IMR-90 (cell line): ENCODE measurements at regions not wholly inside any gene's neighbourhood (a gene's known extent, or its start where the extent isn't known, plus 50 kb on each side); places are given as distances from the start of the nearest gene placed in this dataset.

Source experiments
- ATAC-seq: fragments of 200-7000 bp; cut with Tn5 transposase; 2 replicates; pipeline ENCODE4 v1.9.1; 2020; ENCODE audit warnings: low read depth, mild to moderate bottlenecking, moderate library complexity
- BruUV-seq: library from RNA; stranded (reverse); fragments of 400-500 nt; replicated peaks from 2 replicates; lab custom pipeline; 2021; lab: Mats Ljungman, UMichigan
- CTCF ChIA-PET: fragments of 300-600 bp; formaldehyde crosslinking; extraction: SDS; loops from one replicate; lab custom pipeline; 2021; ENCODE audit warnings: antibody characterized with exemption; lab: Yijun Ruan, JAX
- POLR2A ChIA-PET: fragments of 300-600 bp; sonication (Branson Sonifier 250); formaldehyde crosslinking; loops from one replicate; lab custom pipeline; 2022; ENCODE audit warnings: antibody characterized with exemption; ENCODE audit not compliant: unreplicated experiment; lab: Charles Lee
- DNase-seq: peaks from one replicate; pipeline ENCODE4 v3.0.0; 2013
- H2AFZ ChIP-seq: replicated peaks from 2 replicates; pipeline ENCODE3; 2013; ENCODE audit warnings: low read length, mild to moderate bottlenecking; ENCODE audit not compliant: poor library complexity
- H2AK5ac ChIP-seq: 2 replicates; pipeline ENCODE4 v1.6.1; 2013; ENCODE audit warnings: low read depth, low read length, inconsistent platforms
- H2AK9ac ChIP-seq: replicated peaks from 2 replicates; pipeline ENCODE3; 2013; ENCODE audit warnings: mild to moderate bottlenecking, low read depth, low read length, moderate library complexity; ENCODE audit not compliant: poor library complexity
- H2BK120ac ChIP-seq: 2 replicates; pipeline ENCODE4 v1.6.1; 2013; ENCODE audit warnings: low read depth, low read length, inconsistent platforms
- H2BK15ac ChIP-seq: 3 replicates; pipeline ENCODE4 v1.6.1; 2013; ENCODE audit warnings: low read depth, low read length, inconsistent platforms
- H2BK20ac ChIP-seq: 2 replicates; pipeline ENCODE4 v1.6.1; 2013; ENCODE audit warnings: low read depth, mild to moderate bottlenecking, inconsistent platforms, low read length, moderate library complexity
- H2BK5ac ChIP-seq: 2 replicates; pipeline ENCODE4 v1.6.1; 2013; ENCODE audit warnings: mild to moderate bottlenecking, low read depth, low read length, inconsistent platforms; ENCODE audit not compliant: poor library complexity, severe bottlenecking
- H3K14ac ChIP-seq: replicated peaks from 2 replicates; pipeline ENCODE4 v1.6.1; 2013; ENCODE audit warnings: low read depth, low read length, inconsistent platforms
- H3K18ac ChIP-seq: 2 replicates; pipeline ENCODE4 v1.6.1; 2013; ENCODE audit warnings: low read depth, low read length, control low read depth
- H3K23ac ChIP-seq: 2 replicates; pipeline ENCODE4 v1.6.1; 2013; ENCODE audit warnings: low read depth, low read length, inconsistent platforms
- H3K27ac ChIP-seq: 2 replicates; pipeline ENCODE4 v1.5.1; 2013; ENCODE audit warnings: mild to moderate bottlenecking, control low read depth, low read length; ENCODE audit not compliant: insufficient read depth
- H3K27me3 ChIP-seq: 2 replicates; pipeline ENCODE4 v1.6.1; 2013; ENCODE audit warnings: low read length; ENCODE audit not compliant: control insufficient read depth, insufficient read depth
- H3K36me3 ChIP-seq: 2 replicates; pipeline ENCODE4 v1.6.1; 2013; ENCODE audit warnings: low read length, mixed read lengths; ENCODE audit not compliant: control insufficient read depth, insufficient read depth
- H3K4ac ChIP-seq: 2 replicates; pipeline ENCODE4 v1.6.1; 2013; ENCODE audit warnings: low read depth, low read length, inconsistent platforms
- H3K4me1 ChIP-seq: 2 replicates; pipeline ENCODE4 v1.6.1; 2013; ENCODE audit warnings: low read length, mixed read lengths; ENCODE audit not compliant: control insufficient read depth, insufficient read depth
- H3K4me2 ChIP-seq: 2 replicates; pipeline ENCODE4 v1.6.1; 2013; ENCODE audit warnings: low read depth, mild to moderate bottlenecking, control low read depth, low read length, moderate library complexity
- H3K4me3 ChIP-seq: 2 replicates; pipeline ENCODE4 v1.5.1; 2013; ENCODE audit warnings: low read depth, mild to moderate bottlenecking, control low read depth, low read length, moderate library complexity; ENCODE audit not compliant: insufficient read depth
- H3K56ac ChIP-seq: 2 replicates; pipeline ENCODE4 v1.6.1; 2013; ENCODE audit warnings: low read length, inconsistent platforms; ENCODE audit not compliant: insufficient read depth; ENCODE audit errors: extremely low read depth
- H3K79me1 ChIP-seq, 2 experiments: 2 replicates each; pipeline ENCODE4 v1.6.1; 2013; ENCODE audit warnings: low read length in 2 of 2, inconsistent platforms in 1 of 2, low read depth in 1 of 2
- H3K9ac ChIP-seq: 2 replicates; pipeline ENCODE4 v1.6.1; 2013; ENCODE audit warnings: low read depth, low read length, control low read depth
- H3K9me1 ChIP-seq: 2 replicates; pipeline ENCODE4 v1.6.1; 2013; ENCODE audit warnings: low read length, inconsistent platforms; ENCODE audit not compliant: insufficient read depth
- H3K9me3 ChIP-seq: 2 replicates; pipeline ENCODE4 v1.6.1; 2013; ENCODE audit warnings: low read length; ENCODE audit not compliant: control insufficient read depth, insufficient read depth
- H4K20me1 ChIP-seq: 2 replicates; pipeline ENCODE4 v1.6.1; 2013; ENCODE audit warnings: low read length, inconsistent platforms; ENCODE audit not compliant: insufficient read depth
- H4K5ac ChIP-seq: 2 replicates; pipeline ENCODE4 v1.6.1; 2013; ENCODE audit warnings: mild to moderate bottlenecking, low read depth, low read length, control low read depth
- H4K8ac ChIP-seq, 2 experiments: 2 replicates each; pipeline ENCODE4 v1.6.1; 2013; ENCODE audit warnings: low read depth in 2 of 2, low read length in 2 of 2, control low read depth in 1 of 2, inconsistent platforms in 1 of 2
- H4K91ac ChIP-seq: 2 replicates; pipeline ENCODE4 v1.6.1; 2013; ENCODE audit warnings: low read depth, low read length, inconsistent platforms; ENCODE audit not compliant: insufficient read depth
- BHLHE40 ChIP-seq: fragments of 150-350 bp; IDR thresholded peaks from 2 replicates; pipeline ENCODE4 v1.6.1; 2016; ENCODE audit warnings: mild to moderate bottlenecking, low read depth, low read length
- CEBPB ChIP-seq: IDR thresholded peaks from 2 replicates; pipeline ENCODE4 v1.6.1; 2012; ENCODE audit warnings: low read depth, low read length, improper control_type of control experiment
- CHD1 ChIP-seq: IDR thresholded peaks from 2 replicates; pipeline ENCODE4 v1.6.1; 2012; ENCODE audit warnings: low read depth, low read length, improper control_type of control experiment
- FOS ChIP-seq: fragments of 150-350 bp; IDR thresholded peaks from 2 replicates; pipeline ENCODE4 v1.6.1; 2016; ENCODE audit warnings: low read depth, low read length
- MAFK ChIP-seq: IDR thresholded peaks from 2 replicates; pipeline ENCODE4 v1.6.1; 2012; ENCODE audit warnings: low read depth, low read length, improper control_type of control experiment
- MAZ ChIP-seq: IDR thresholded peaks from 2 replicates; pipeline ENCODE4 v1.6.1; 2012; ENCODE audit warnings: low read depth, mild to moderate bottlenecking, low read length, improper control_type of control experiment, moderate library complexity, borderline replicate concordance
- MXI1 ChIP-seq: IDR thresholded peaks from 2 replicates; pipeline ENCODE4 v1.6.1; 2012; ENCODE audit warnings: low read depth, mild to moderate bottlenecking, low read length, moderate library complexity, borderline replicate concordance
- NFE2L2 ChIP-seq: fragments of 150-350 bp; IDR thresholded peaks from 2 replicates; pipeline ENCODE4 v1.6.1; 2016; ENCODE audit warnings: low read depth, mild to moderate bottlenecking, low read length
- POLR2A ChIP-seq: IDR thresholded peaks from 2 replicates; pipeline ENCODE4 v1.6.1; 2012; ENCODE audit warnings: mild to moderate bottlenecking, low read depth, low read length
- RAD21 ChIP-seq: IDR thresholded peaks from 2 replicates; pipeline ENCODE4 v1.6.1; 2012; ENCODE audit warnings: low read length, improper control_type of control experiment
- RCOR1 ChIP-seq: IDR thresholded peaks from 2 replicates; pipeline ENCODE4 v1.6.1; 2012; ENCODE audit warnings: mild to moderate bottlenecking, low read length, improper control_type of control experiment; ENCODE audit not compliant: insufficient replicate concordance
- RFX5 ChIP-seq: IDR thresholded peaks from 2 replicates; pipeline ENCODE4 v1.8.0; 2012; ENCODE audit warnings: low read depth, mild to moderate bottlenecking, low read length, moderate library complexity
- SMC3 ChIP-seq: fragments of 150-350 bp; IDR thresholded peaks from 2 replicates; pipeline ENCODE4 v1.6.1; 2016; ENCODE audit warnings: low read depth, mild to moderate bottlenecking, antibody characterized with exemption, low read length, moderate library complexity
- USF2 ChIP-seq: fragments of 150-350 bp; IDR thresholded peaks from 2 replicates; pipeline ENCODE4 v1.6.1; 2017; ENCODE audit warnings: mild to moderate bottlenecking, antibody characterized with exemption, low read length, low read depth
- WGBS, 2 experiments: methylation state at CpG; one replicate each; pipeline versions ENCODE4 v1.1.5 to v1.1.7; 2013; ENCODE audit warnings: missing lambda C conversion rate in 2 of 2; ENCODE audit not compliant: insufficient read length in 1 of 2; ENCODE audit errors: extremely low coverage in 2 of 2; 5-methylcytosine and 5-hydroxymethylcytosine counted together
- dilution Hi-C: fragments of 300-500 bp; cut with HindIII; formaldehyde crosslinking; loops from one replicate; pipeline ENCODE4 v1.14.3; 2018; ENCODE audit warnings: low sequenced_read_pairs; ENCODE audit not compliant: unreplicated experiment
- in situ Hi-C: fragments of 300-500 bp; cut with MboI; formaldehyde crosslinking; loops from 3 replicates; pipeline ENCODE4 v1.14.3; 2019; ENCODE audit warnings: low sequenced_read_pairs, inconsistent platforms, mixed read lengths
- intact Hi-C: fragments of 100-400 bp; cut with micrococcal nuclease; formaldehyde crosslinking; loops from 2 replicates; pipeline ENCODE4 v1.10.0; 2022
- TF ChIP-seq, protein P1 (sequence below): fragments of 150-350 bp; IDR thresholded peaks from 2 replicates; pipeline ENCODE4 v1.6.1; 2016; ENCODE audit warnings: low read depth, mild to moderate bottlenecking, low read length, moderate library complexity, borderline replicate concordance
- TF ChIP-seq, protein P2 (sequence below): conservative IDR thresholded peaks from 2 replicates; pipeline ENCODE4 v1.5.1; 2012; ENCODE audit warnings: mild to moderate bottlenecking, low read depth, low read length, improper control_type of control experiment

DNA sequence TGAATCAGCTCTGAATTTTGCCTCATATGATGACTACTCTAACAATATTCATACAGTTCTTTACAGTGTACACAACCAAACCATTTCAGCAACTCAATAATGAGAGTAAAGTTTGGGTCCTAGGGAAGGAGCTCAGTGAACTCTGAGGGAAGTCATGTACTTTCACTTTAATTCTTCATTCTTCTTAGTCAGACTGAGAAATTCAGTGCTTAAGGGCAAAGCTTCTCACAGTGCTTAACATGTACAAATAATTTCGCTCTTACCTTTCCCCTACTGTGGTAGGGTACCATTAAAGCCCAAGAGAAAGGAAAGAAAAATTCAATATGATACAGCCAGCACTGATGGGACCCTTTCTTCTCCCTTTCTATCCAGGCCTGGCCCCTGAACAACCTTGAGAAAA is 435.0 kb downstream of the NELL2 start:
- in situ Hi-C loops (no loop called here), intact Hi-C loops (no loop called here), dilution Hi-C loops (no loop called here)
- Histone ChIP-seq H3K27me3 (no peaks in the 10 kb centered on the region), H3K18ac (no peak overlapping the region), H4K91ac (no peak overlapping the region), H3K4me3 (no peak overlapping the region), H3K79me1 (no peaks in the 10 kb centered on the region), H3K9me3 (no peaks in the 10 kb centered on the region), H3K56ac (no peak overlapping the region), H3K4me2 (no peak overlapping the region), H3K36me3 (no peaks in the 10 kb centered on the region), H3K27ac (no peak overlapping the region), H4K8ac (no peak overlapping the region), H3K4me1 (no peaks in the 10 kb centered on the region), H2BK20ac (no peak overlapping the region), H3K4ac (no peak overlapping the region), H2AFZ (no peak overlapping the region), H3K14ac (no peak overlapping the region), H2BK120ac (no peak overlapping the region), H2AK9ac (no peak overlapping the region), H4K5ac (no peak overlapping the region), H2AK5ac (no peak overlapping the region), H3K9me1 (no peaks in the 10 kb centered on the region), H2BK15ac (no peak overlapping the region), H3K9ac (no peak overlapping the region), H4K20me1 (no peaks in the 10 kb centered on the region), H2BK5ac (no peak overlapping the region), H3K23ac (no peak overlapping the region)
- WGBS, 2 experiments: no CpG with 5 or more reads among the region's 1 CpG
- POLR2A ChIA-PET: no interaction called here
- TF ChIP-seq RCOR1 (no peak), MAZ (no peak), RFX5 (no peak), MXI1 (no peak), RAD21 (no peak), CHD1 (no peak), CEBPB (no peak), FOS (no peak), POLR2A (no peak), MAFK (no peak), USF2 (no peak), BHLHE40 (no peak), NFE2L2 (no peak), SMC3 (no peak)
- TF ChIP-seq, protein P1, sequence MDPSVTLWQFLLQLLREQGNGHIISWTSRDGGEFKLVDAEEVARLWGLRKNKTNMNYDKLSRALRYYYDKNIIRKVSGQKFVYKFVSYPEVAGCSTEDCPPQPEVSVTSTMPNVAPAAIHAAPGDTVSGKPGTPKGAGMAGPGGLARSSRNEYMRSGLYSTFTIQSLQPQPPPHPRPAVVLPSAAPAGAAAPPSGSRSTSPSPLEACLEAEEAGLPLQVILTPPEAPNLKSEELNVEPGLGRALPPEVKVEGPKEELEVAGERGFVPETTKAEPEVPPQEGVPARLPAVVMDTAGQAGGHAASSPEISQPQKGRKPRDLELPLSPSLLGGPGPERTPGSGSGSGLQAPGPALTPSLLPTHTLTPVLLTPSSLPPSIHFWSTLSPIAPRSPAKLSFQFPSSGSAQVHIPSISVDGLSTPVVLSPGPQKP: no peak
- TF ChIP-seq, protein P2, sequence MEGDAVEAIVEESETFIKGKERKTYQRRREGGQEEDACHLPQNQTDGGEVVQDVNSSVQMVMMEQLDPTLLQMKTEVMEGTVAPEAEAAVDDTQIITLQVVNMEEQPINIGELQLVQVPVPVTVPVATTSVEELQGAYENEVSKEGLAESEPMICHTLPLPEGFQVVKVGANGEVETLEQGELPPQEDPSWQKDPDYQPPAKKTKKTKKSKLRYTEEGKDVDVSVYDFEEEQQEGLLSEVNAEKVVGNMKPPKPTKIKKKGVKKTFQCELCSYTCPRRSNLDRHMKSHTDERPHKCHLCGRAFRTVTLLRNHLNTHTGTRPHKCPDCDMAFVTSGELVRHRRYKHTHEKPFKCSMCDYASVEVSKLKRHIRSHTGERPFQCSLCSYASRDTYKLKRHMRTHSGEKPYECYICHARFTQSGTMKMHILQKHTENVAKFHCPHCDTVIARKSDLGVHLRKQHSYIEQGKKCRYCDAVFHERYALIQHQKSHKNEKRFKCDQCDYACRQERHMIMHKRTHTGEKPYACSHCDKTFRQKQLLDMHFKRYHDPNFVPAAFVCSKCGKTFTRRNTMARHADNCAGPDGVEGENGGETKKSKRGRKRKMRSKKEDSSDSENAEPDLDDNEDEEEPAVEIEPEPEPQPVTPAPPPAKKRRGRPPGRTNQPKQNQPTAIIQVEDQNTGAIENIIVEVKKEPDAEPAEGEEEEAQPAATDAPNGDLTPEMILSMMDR: no peak
- DNase-seq: no peak
- ATAC-seq: no peak
- BruUV-seq: no TSS peak
- CTCF ChIA-PET: no interaction called here
